HUES64 (cell line): ENCODE measurements at regions not wholly inside any gene's neighbourhood (a gene's known extent, or its start where the extent isn't known, plus 50 kb on each side); places are given as distances from the start of the nearest gene placed in this dataset.

Experiments
- H3K27ac ChIP-seq: 2 replicates; pipeline ENCODE4 v1.7.0; 2013; ENCODE audit warnings: low read depth, low read length, inconsistent platforms
- H3K27me3 ChIP-seq: 2 replicates; pipeline ENCODE4 v1.6.1; 2013; ENCODE audit warnings: mild to moderate bottlenecking, low read length; ENCODE audit not compliant: insufficient read depth
- H3K36me3 ChIP-seq: 2 replicates; pipeline ENCODE4 v1.6.1; 2013; ENCODE audit warnings: mild to moderate bottlenecking, low read length; ENCODE audit not compliant: insufficient read depth
- H3K4me1 ChIP-seq: 2 replicates; pipeline ENCODE4 v1.6.1; 2013; ENCODE audit warnings: mild to moderate bottlenecking, low read length, moderate library complexity; ENCODE audit not compliant: insufficient read depth
- H3K4me3 ChIP-seq: 2 replicates; pipeline ENCODE4 v1.5.1; 2013; ENCODE audit warnings: mild to moderate bottlenecking, low read length, moderate library complexity
- H3K9ac ChIP-seq: 2 replicates; pipeline ENCODE4 v1.6.1; 2013; ENCODE audit warnings: mild to moderate bottlenecking, low read depth, low read length
- H3K9me3 ChIP-seq: 2 replicates; pipeline ENCODE4 v1.6.1; 2013; ENCODE audit warnings: low read depth, low read length; ENCODE audit not compliant: insufficient read depth
- WGBS: fragments of 150-250, 120-280 bp; methylation state at CpG from one replicate; pipeline ENCODE4 v1.1.7; 2013; ENCODE audit warnings: missing lambda C conversion rate; 5-methylcytosine and 5-hydroxymethylcytosine counted together

DNA sequence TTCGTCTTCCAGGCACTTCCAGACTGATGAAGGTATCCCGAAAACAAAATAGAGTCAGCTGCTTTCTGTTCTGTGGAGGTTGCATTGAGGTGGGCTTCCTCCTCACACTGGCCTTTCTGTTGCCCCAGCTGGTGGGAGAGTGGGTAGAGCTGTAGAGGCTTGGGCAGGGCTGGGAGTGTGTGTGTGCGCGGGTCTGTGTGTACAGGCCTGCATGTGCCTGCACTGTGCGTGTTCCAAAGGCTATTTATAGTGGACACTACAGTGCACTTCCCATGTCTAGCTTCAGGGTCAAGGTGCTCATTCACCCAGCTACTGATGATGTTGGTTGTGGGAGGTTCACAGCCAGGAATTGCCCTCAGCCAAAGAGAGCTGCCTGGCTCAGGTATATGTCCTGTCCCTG is 260.1 kb upstream of the HABP2 start:
- H3K27ac ChIP-seq, result no peak overlapping the region
- H3K27me3 ChIP-seq, result no peaks in the 10 kb centered on the region
- no peak overlapping the region for H3K9ac ChIP-seq
- WGBS, result 92% methylated on average over 5 of the region's 5 CpGs
- no peaks in the 10 kb centered on the region for H3K9me3 ChIP-seq
- H3K36me3 ChIP-seq, result no peaks in the 10 kb centered on the region
- H3K4me3 ChIP-seq, result no peak overlapping the region
- H3K4me1 ChIP-seq, result no peaks in the 10 kb centered on the region

DNA sequence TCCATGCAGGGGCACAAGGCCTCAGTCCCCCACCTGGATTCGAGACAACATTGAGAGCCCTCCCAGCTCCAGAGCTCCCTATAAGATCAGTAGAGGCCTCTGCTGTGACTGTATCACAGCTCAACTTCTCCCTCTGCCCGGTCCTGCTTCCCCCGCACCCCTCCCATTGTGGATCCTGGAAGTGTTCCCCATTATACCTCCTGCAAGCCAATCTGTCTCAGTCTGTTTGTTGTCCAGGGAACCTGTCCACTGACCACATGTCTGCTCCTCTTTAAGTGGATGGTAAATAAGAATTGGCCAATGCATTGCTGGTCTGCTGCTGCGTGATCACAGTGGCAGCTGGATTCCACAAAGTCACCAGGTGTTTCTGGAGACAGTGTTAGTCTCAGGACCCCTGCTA is 259.7 kb upstream of the HABP2 start:
- no peaks in the 10 kb centered on the region; the same call in 1 of the 2 replicates for H3K4me1 ChIP-seq
- WGBS, result 90% methylated on average over 4 of the region's 4 CpGs
- H3K9me3 ChIP-seq, result no peaks in the 10 kb centered on the region
- no peak overlapping the region for H3K4me3 ChIP-seq
- H3K27ac ChIP-seq, result no peak overlapping the region
- no peaks in the 10 kb centered on the region for H3K36me3 ChIP-seq
- H3K27me3 ChIP-seq, result no peaks in the 10 kb centered on the region
- H3K9ac ChIP-seq, result no peak overlapping the region

DNA sequence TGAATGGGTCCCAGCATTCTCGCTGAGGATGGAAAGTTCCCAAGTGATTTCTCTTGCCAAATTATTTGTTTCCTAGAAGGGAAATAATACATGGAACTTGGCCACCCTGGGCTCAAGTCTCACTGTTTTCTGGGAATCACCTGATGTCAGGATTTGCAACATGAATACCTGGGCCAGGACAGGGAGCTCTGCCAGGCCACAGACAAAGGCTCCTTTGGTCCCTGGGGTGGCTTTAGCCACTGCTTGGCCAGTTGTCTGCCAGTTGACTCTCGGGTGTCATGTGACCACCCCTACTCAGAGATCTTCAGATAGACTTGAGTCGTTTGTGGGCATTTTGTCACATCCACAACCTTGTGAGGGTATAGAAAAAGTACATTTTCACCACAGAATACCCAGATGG is 258.0 kb upstream of the HABP2 start:
- WGBS, result 99% methylated on average over 3 of the region's 3 CpGs
- H3K27ac ChIP-seq, result no peak overlapping the region
- no peak overlapping the region for H3K4me3 ChIP-seq
- peaks cover 3% of the 10 kb centered on the region; the same call in 1 of the 2 replicates for H3K4me1 ChIP-seq
- no peaks in the 10 kb centered on the region for H3K9me3 ChIP-seq
- no peak overlapping the region for H3K9ac ChIP-seq
- no peaks in the 10 kb centered on the region for H3K27me3 ChIP-seq
- no peaks in the 10 kb centered on the region for H3K36me3 ChIP-seq

DNA sequence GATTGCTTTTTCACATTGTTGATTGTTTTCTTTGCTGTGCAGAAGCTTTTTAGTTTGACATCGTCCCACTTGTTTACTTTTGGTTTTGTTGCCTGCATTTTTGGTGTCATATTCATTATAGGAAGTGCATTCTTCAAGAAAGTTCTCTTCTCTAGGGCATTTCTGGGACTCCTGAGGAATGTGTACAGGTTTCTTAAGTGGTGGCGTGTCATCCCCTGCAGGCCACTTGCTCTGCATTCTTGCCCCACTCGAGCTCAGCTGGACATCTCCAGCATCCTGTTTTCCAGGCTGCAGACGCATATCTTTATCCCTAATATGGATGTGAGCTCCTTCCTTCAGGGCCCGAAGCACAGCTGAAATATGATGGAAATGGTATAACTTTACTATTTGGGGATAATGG is 255.6 kb upstream of the HABP2 start:
- H3K9ac ChIP-seq, result no peak overlapping the region
- WGBS, result 85% methylated on average over 5 of the region's 5 CpGs
- no peaks in the 10 kb centered on the region for H3K27me3 ChIP-seq
- no peaks in the 10 kb centered on the region for H3K36me3 ChIP-seq
- H3K4me1 ChIP-seq, result peaks cover 3% of the 10 kb centered on the region; the same call in 1 of the 2 replicates
- H3K9me3 ChIP-seq, result no peaks in the 10 kb centered on the region
- H3K27ac ChIP-seq, result no peak overlapping the region
- no peak overlapping the region for H3K4me3 ChIP-seq

DNA sequence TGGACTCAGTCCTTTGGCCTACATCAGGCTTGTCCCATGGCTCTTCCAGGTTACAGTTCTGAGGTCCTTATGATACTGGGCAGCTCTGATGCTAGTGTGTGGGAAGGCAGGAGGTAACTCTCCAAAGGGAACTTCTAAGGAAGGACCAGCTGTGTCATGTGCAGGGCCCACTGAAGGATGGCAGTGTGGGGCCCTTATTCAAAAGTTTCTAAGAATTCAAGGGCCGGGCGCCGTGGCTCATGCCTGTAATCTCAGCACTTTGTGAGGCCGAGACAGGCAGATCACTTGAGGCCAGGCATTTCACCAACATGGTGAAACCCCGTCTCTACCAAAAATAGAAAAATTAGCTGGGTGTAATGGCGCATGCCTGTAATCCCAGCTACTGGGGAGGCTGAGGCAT is 254.2 kb upstream of the HABP2 start:
- WGBS, result 90% methylated on average over 6 of the region's 6 CpGs
- no peaks in the 10 kb centered on the region for H3K36me3 ChIP-seq
- H3K9me3 ChIP-seq, result no peaks in the 10 kb centered on the region
- no peaks in the 10 kb centered on the region for H3K27me3 ChIP-seq
- H3K27ac ChIP-seq, result no peak overlapping the region
- H3K9ac ChIP-seq, result no peak overlapping the region
- H3K4me3 ChIP-seq, result no peak overlapping the region
- peaks cover 3% of the 10 kb centered on the region; the same call in 1 of the 2 replicates for H3K4me1 ChIP-seq

DNA sequence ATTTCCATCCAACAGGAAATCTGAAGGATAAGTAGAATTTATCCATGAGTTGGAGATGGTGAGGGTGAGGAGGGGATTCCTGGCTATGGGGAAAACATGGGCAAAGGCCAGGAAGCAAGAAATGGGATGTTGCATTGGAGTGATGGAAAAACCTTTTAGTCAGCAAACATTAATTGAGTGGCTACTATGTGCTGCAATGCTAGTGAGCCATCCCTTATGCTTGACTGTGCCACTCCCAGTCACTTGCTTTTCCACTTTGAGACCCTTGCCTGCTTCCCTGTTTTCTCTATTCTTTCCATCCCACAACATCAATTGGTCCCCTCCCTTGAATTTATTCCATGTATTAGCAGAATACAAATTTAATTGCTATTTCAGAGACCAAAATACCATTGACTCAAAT is 252.7 kb upstream of the HABP2 start:
- Histone ChIP-seq H3K9ac (no peak overlapping the region), H3K9me3 (no peaks in the 10 kb centered on the region), H3K27ac (no peak overlapping the region), H3K4me1 (peaks cover 3% of the 10 kb centered on the region; the same call in 1 of the 2 replicates), H3K27me3 (no peaks in the 10 kb centered on the region), H3K36me3 (no peaks in the 10 kb centered on the region), H3K4me3 (no peak overlapping the region)

DNA sequence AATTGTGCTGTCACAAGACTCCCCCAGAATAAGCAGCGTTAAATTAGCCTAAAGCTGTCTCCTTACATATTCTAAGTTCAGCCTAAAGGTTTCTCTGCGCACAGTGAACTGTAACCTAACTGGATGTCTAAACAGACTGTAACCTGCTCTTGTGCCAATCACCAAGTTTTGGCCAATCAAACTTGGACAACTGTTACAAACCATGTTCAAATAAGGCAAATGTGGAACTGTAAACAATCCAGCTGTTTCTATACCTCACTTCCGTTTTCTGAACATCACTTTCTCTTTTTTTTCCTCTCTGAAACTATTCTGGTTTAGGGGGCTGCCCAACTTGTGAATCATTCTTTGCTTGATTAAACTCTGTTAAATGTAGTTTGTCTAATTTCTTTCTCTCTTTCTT is 252.2 kb upstream of the HABP2 start:
- WGBS, result 92% methylated on average over 3 of the region's 3 CpGs

DNA sequence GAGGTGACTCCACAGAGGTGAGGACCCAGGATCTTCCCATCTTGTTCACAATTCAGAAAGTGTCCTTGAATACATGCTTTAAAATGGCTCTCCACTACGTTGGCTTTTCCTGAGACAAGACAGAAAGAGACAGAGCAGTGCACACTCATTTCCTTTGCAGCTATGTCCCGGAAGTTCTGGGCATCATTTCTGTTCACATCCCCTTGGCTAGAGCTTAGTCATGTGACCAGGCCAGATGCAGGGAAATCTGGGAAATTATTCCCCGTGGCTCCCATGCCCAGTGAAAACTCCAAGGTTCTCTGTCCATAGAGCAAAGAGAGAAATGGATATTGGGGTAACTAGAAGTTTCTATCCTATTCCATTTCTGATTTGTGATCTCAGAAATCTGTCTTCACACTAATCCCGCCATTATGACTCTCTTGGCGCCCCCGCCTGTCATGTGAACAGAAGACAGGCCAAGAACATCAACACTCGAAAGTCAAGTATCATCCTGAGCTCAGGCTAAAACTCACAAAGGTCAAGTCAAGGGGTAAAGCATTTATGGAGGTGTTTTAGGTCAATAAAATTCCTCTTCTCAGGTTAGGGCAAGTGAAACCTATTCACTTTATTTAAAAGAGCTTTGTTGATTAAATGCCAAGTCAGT is 251.4 kb upstream of the HABP2 start:
- H3K36me3 ChIP-seq, result no peaks in the 10 kb centered on the region
- no peak overlapping the region for H3K4me3 ChIP-seq
- peaks cover 3% of the 10 kb centered on the region; the same call in 1 of the 2 replicates for H3K4me1 ChIP-seq
- no peaks in the 10 kb centered on the region for H3K27me3 ChIP-seq
- no peaks in the 10 kb centered on the region for H3K9me3 ChIP-seq
- 82% methylated on average over 7 of the region's 7 CpGs for WGBS
- no peak overlapping the region for H3K27ac ChIP-seq
- no peak overlapping the region for H3K9ac ChIP-seq

More for the DNA sequence above, 252.2 kb upstream of the HABP2 start:
- Histone ChIP-seq H3K36me3 (no peaks in the 10 kb centered on the region), H3K27me3 (no peaks in the 10 kb centered on the region), H3K4me3 (no peak overlapping the region), H3K4me1 (peaks cover 3% of the 10 kb centered on the region; the same call in 1 of the 2 replicates), H3K9me3 (no peaks in the 10 kb centered on the region), H3K9ac (no peak overlapping the region), H3K27ac (no peak overlapping the region)

DNA sequence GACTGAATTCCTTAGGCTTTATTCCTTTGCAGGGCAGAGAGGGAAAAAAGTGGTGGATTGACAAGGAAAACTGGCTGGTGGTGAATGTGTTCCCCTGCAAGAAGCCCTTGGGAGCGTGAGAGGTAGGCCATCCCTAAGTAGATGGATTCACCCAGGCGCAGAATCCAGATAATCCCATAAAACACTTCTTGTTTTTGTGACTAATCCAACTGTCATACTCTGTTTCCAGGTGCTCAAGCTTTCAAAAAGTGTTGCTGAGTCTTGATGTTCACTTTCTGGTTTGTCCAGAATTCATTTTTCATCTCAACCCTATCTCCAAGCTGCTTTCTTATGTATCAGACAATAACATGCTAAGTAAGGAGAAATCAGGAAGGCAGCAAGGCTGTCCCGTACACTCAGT is 250.8 kb upstream of the HABP2 start:
- no peaks in the 10 kb centered on the region for H3K9me3 ChIP-seq
- peaks cover 3% of the 10 kb centered on the region; the same call in 1 of the 2 replicates for H3K4me1 ChIP-seq
- no peak overlapping the region for H3K27ac ChIP-seq
- H3K27me3 ChIP-seq, result no peaks in the 10 kb centered on the region
- WGBS, result 95% methylated on average over 3 of the region's 3 CpGs
- H3K36me3 ChIP-seq, result no peaks in the 10 kb centered on the region
- no peak overlapping the region for H3K4me3 ChIP-seq
- no peak overlapping the region for H3K9ac ChIP-seq

DNA sequence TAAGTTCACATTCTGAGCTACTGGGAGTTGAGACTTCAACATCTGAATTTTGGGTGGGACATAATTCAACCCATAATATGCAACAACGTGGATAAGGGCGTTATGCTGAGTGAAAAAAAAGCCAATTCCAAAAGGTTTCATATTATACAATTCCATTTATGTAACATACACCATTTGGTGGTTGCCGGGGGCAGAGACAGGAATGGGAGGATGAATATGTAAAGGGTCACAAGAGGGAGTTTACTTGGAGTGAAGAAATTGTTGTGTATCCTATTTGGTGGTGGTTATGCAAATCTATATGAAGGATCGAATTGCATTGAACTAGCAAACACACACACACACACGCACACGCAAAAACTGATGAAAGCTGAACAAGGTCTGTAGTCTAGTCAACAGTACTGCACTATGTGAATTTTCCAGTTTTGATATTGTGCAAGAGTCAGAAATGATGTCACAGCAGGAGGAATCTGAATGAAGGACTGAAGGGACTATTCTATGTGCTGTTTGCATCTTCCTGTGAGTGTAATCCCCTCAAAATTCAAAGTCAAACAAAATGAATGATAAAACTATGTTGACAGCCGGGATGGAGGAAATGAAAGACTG is 249.2 kb upstream of the HABP2 start:
- Histone ChIP-seq H3K9me3 (no peaks in the 10 kb centered on the region), H3K4me3 (no peak overlapping the region), H3K27me3 (no peaks in the 10 kb centered on the region), H3K4me1 (peaks cover 3% of the 10 kb centered on the region; the same call in 1 of the 2 replicates), H3K27ac (no peak overlapping the region), H3K9ac (no peak overlapping the region), H3K36me3 (no peaks in the 10 kb centered on the region)
- WGBS, result 86% methylated on average over 6 of the region's 7 CpGs

DNA sequence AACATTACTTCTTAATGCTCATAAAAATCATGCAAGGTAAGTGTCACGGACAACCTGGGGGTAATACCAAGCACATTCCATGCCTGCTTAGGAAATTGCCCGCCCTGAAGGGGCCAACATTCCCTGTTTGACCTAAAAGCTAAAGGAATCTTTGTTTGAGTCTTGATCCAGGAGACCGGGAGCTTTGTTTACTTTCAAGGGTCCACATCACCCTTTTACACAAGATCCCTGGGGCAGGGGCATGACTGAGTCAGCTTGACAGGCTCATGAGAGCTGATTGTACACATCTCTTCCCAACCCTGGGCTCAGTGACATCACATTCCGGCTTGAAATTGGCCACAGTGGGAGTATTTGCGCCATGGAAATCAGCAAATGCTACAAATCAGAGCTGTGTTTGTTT is 248.1 kb upstream of the HABP2 start:
- 90% methylated on average over 5 of the region's 5 CpGs for WGBS

More for the DNA sequence above, 248.1 kb upstream of the HABP2 start:
- Histone ChIP-seq H3K36me3 (no peaks in the 10 kb centered on the region), H3K4me1 (peaks cover 5% of the 10 kb centered on the region; the same call in 1 of the 2 replicates), H3K4me3 (no peak overlapping the region), H3K9me3 (no peaks in the 10 kb centered on the region), H3K9ac (no peak overlapping the region), H3K27ac (no peak overlapping the region), H3K27me3 (no peaks in the 10 kb centered on the region)
